IMR-90 (cell line): ENCODE measurements at regions not wholly inside any gene's neighbourhood (a gene's known extent, or its start where the extent isn't known, plus 50 kb on each side); places are given as distances from the start of the nearest gene placed in this dataset.

Experiments used
- ATAC-seq: fragments of 200-7000 bp; cut with Tn5 transposase; 2 replicates; pipeline ENCODE4 v1.9.1; 2020; ENCODE audit warnings: low read depth, mild to moderate bottlenecking, moderate library complexity
- BruUV-seq: library from RNA; stranded (reverse); fragments of 400-500 nt; replicated peaks from 2 replicates; lab custom pipeline; 2021; lab: Mats Ljungman, UMichigan
- CTCF ChIA-PET: fragments of 300-600 bp; formaldehyde crosslinking; extraction: SDS; loops from one replicate; lab custom pipeline; 2021; ENCODE audit warnings: antibody characterized with exemption; lab: Yijun Ruan, JAX
- POLR2A ChIA-PET: fragments of 300-600 bp; sonication (Branson Sonifier 250); formaldehyde crosslinking; loops from one replicate; lab custom pipeline; 2022; ENCODE audit warnings: antibody characterized with exemption; ENCODE audit not compliant: unreplicated experiment; lab: Charles Lee
- DNase-seq: peaks from one replicate; pipeline ENCODE4 v3.0.0; 2013
- H2AFZ ChIP-seq: replicated peaks from 2 replicates; pipeline ENCODE3; 2013; ENCODE audit warnings: low read length, mild to moderate bottlenecking; ENCODE audit not compliant: poor library complexity
- H2AK5ac ChIP-seq: 2 replicates; pipeline ENCODE4 v1.6.1; 2013; ENCODE audit warnings: low read depth, low read length, inconsistent platforms
- H2AK9ac ChIP-seq: replicated peaks from 2 replicates; pipeline ENCODE3; 2013; ENCODE audit warnings: mild to moderate bottlenecking, low read depth, low read length, moderate library complexity; ENCODE audit not compliant: poor library complexity
- H2BK120ac ChIP-seq: 2 replicates; pipeline ENCODE4 v1.6.1; 2013; ENCODE audit warnings: low read depth, low read length, inconsistent platforms
- H2BK15ac ChIP-seq: 3 replicates; pipeline ENCODE4 v1.6.1; 2013; ENCODE audit warnings: low read depth, low read length, inconsistent platforms
- H2BK20ac ChIP-seq: 2 replicates; pipeline ENCODE4 v1.6.1; 2013; ENCODE audit warnings: low read depth, mild to moderate bottlenecking, inconsistent platforms, low read length, moderate library complexity
- H2BK5ac ChIP-seq: 2 replicates; pipeline ENCODE4 v1.6.1; 2013; ENCODE audit warnings: mild to moderate bottlenecking, low read depth, low read length, inconsistent platforms; ENCODE audit not compliant: poor library complexity, severe bottlenecking
- H3K14ac ChIP-seq: replicated peaks from 2 replicates; pipeline ENCODE4 v1.6.1; 2013; ENCODE audit warnings: low read depth, low read length, inconsistent platforms
- H3K18ac ChIP-seq: 2 replicates; pipeline ENCODE4 v1.6.1; 2013; ENCODE audit warnings: low read depth, low read length, control low read depth
- H3K23ac ChIP-seq: 2 replicates; pipeline ENCODE4 v1.6.1; 2013; ENCODE audit warnings: low read depth, low read length, inconsistent platforms
- H3K27ac ChIP-seq: 2 replicates; pipeline ENCODE4 v1.5.1; 2013; ENCODE audit warnings: mild to moderate bottlenecking, control low read depth, low read length; ENCODE audit not compliant: insufficient read depth
- H3K27me3 ChIP-seq: 2 replicates; pipeline ENCODE4 v1.6.1; 2013; ENCODE audit warnings: low read length; ENCODE audit not compliant: control insufficient read depth, insufficient read depth
- H3K36me3 ChIP-seq: 2 replicates; pipeline ENCODE4 v1.6.1; 2013; ENCODE audit warnings: low read length, mixed read lengths; ENCODE audit not compliant: control insufficient read depth, insufficient read depth
- H3K4ac ChIP-seq: 2 replicates; pipeline ENCODE4 v1.6.1; 2013; ENCODE audit warnings: low read depth, low read length, inconsistent platforms
- H3K4me1 ChIP-seq: 2 replicates; pipeline ENCODE4 v1.6.1; 2013; ENCODE audit warnings: low read length, mixed read lengths; ENCODE audit not compliant: control insufficient read depth, insufficient read depth
- H3K4me2 ChIP-seq: 2 replicates; pipeline ENCODE4 v1.6.1; 2013; ENCODE audit warnings: low read depth, mild to moderate bottlenecking, control low read depth, low read length, moderate library complexity
- H3K4me3 ChIP-seq: 2 replicates; pipeline ENCODE4 v1.5.1; 2013; ENCODE audit warnings: low read depth, mild to moderate bottlenecking, control low read depth, low read length, moderate library complexity; ENCODE audit not compliant: insufficient read depth
- H3K56ac ChIP-seq: 2 replicates; pipeline ENCODE4 v1.6.1; 2013; ENCODE audit warnings: low read length, inconsistent platforms; ENCODE audit not compliant: insufficient read depth; ENCODE audit errors: extremely low read depth
- H3K79me1 ChIP-seq, 2 experiments: 2 replicates each; pipeline ENCODE4 v1.6.1; 2013; ENCODE audit warnings: low read length in 2 of 2, inconsistent platforms in 1 of 2, low read depth in 1 of 2
- H3K9ac ChIP-seq: 2 replicates; pipeline ENCODE4 v1.6.1; 2013; ENCODE audit warnings: low read depth, low read length, control low read depth
- H3K9me1 ChIP-seq: 2 replicates; pipeline ENCODE4 v1.6.1; 2013; ENCODE audit warnings: low read length, inconsistent platforms; ENCODE audit not compliant: insufficient read depth
- H3K9me3 ChIP-seq: 2 replicates; pipeline ENCODE4 v1.6.1; 2013; ENCODE audit warnings: low read length; ENCODE audit not compliant: control insufficient read depth, insufficient read depth
- H4K20me1 ChIP-seq: 2 replicates; pipeline ENCODE4 v1.6.1; 2013; ENCODE audit warnings: low read length, inconsistent platforms; ENCODE audit not compliant: insufficient read depth
- H4K5ac ChIP-seq: 2 replicates; pipeline ENCODE4 v1.6.1; 2013; ENCODE audit warnings: mild to moderate bottlenecking, low read depth, low read length, control low read depth
- H4K8ac ChIP-seq, 2 experiments: 2 replicates each; pipeline ENCODE4 v1.6.1; 2013; ENCODE audit warnings: low read depth in 2 of 2, low read length in 2 of 2, control low read depth in 1 of 2, inconsistent platforms in 1 of 2
- H4K91ac ChIP-seq: 2 replicates; pipeline ENCODE4 v1.6.1; 2013; ENCODE audit warnings: low read depth, low read length, inconsistent platforms; ENCODE audit not compliant: insufficient read depth
- BHLHE40 ChIP-seq: fragments of 150-350 bp; IDR thresholded peaks from 2 replicates; pipeline ENCODE4 v1.6.1; 2016; ENCODE audit warnings: mild to moderate bottlenecking, low read depth, low read length
- CTCF ChIP-seq: conservative IDR thresholded peaks from 2 replicates; pipeline ENCODE4 v1.5.1; 2012; ENCODE audit warnings: mild to moderate bottlenecking, low read depth, low read length, improper control_type of control experiment
- FOS ChIP-seq: fragments of 150-350 bp; IDR thresholded peaks from 2 replicates; pipeline ENCODE4 v1.6.1; 2016; ENCODE audit warnings: low read depth, low read length
- MAFK ChIP-seq: IDR thresholded peaks from 2 replicates; pipeline ENCODE4 v1.6.1; 2012; ENCODE audit warnings: low read depth, low read length, improper control_type of control experiment
- MAZ ChIP-seq: IDR thresholded peaks from 2 replicates; pipeline ENCODE4 v1.6.1; 2012; ENCODE audit warnings: low read depth, mild to moderate bottlenecking, low read length, improper control_type of control experiment, moderate library complexity, borderline replicate concordance
- RAD21 ChIP-seq: IDR thresholded peaks from 2 replicates; pipeline ENCODE4 v1.6.1; 2012; ENCODE audit warnings: low read length, improper control_type of control experiment
- RCOR1 ChIP-seq: IDR thresholded peaks from 2 replicates; pipeline ENCODE4 v1.6.1; 2012; ENCODE audit warnings: mild to moderate bottlenecking, low read length, improper control_type of control experiment; ENCODE audit not compliant: insufficient replicate concordance
- RFX5 ChIP-seq: IDR thresholded peaks from 2 replicates; pipeline ENCODE4 v1.8.0; 2012; ENCODE audit warnings: low read depth, mild to moderate bottlenecking, low read length, moderate library complexity
- SMC3 ChIP-seq: fragments of 150-350 bp; IDR thresholded peaks from 2 replicates; pipeline ENCODE4 v1.6.1; 2016; ENCODE audit warnings: low read depth, mild to moderate bottlenecking, antibody characterized with exemption, low read length, moderate library complexity
- USF2 ChIP-seq: fragments of 150-350 bp; IDR thresholded peaks from 2 replicates; pipeline ENCODE4 v1.6.1; 2017; ENCODE audit warnings: mild to moderate bottlenecking, antibody characterized with exemption, low read length, low read depth
- WGBS, 2 experiments: methylation state at CpG; one replicate each; pipeline versions ENCODE4 v1.1.5 to v1.1.7; 2013; ENCODE audit warnings: missing lambda C conversion rate in 2 of 2; ENCODE audit not compliant: insufficient read length in 1 of 2; ENCODE audit errors: extremely low coverage in 2 of 2; 5-methylcytosine and 5-hydroxymethylcytosine counted together
- dilution Hi-C: fragments of 300-500 bp; cut with HindIII; formaldehyde crosslinking; loops from one replicate; pipeline ENCODE4 v1.14.3; 2018; ENCODE audit warnings: low sequenced_read_pairs; ENCODE audit not compliant: unreplicated experiment
- in situ Hi-C: fragments of 300-500 bp; cut with MboI; formaldehyde crosslinking; loops from 3 replicates; pipeline ENCODE4 v1.14.3; 2019; ENCODE audit warnings: low sequenced_read_pairs, inconsistent platforms, mixed read lengths
- intact Hi-C: fragments of 100-400 bp; cut with micrococcal nuclease; formaldehyde crosslinking; loops from 2 replicates; pipeline ENCODE4 v1.10.0; 2022

- DNase-seq (no peak), ATAC-seq (no peak)
- Histone ChIP-seq H3K23ac (no peak overlapping the region), H4K8ac (no peak overlapping the region), H2BK15ac (no peak overlapping the region), H3K79me1 (no peaks in the 10 kb centered on the region), H4K5ac (no peak overlapping the region), H3K18ac (no peak overlapping the region), H3K4me2 (no peak overlapping the region), H2AFZ (no peak overlapping the region), H3K9me1 (no peaks in the 10 kb centered on the region), H3K4me3 (no peak overlapping the region), H2BK5ac (no peak overlapping the region), H2AK9ac (no peak overlapping the region), H3K27me3 (no peaks in the 10 kb centered on the region), H4K91ac (no peak overlapping the region), H3K36me3 (no peaks in the 10 kb centered on the region), H3K14ac (no peak overlapping the region), H3K9ac (no peak overlapping the region), H2BK20ac (no peak overlapping the region), H3K56ac (no peak overlapping the region), H2AK5ac (no peak overlapping the region), H4K20me1 (no peaks in the 10 kb centered on the region), H2BK120ac (no peak overlapping the region), H3K4ac (no peak overlapping the region), H3K27ac (no peak overlapping the region), H3K9me3 (no peaks in the 10 kb centered on the region), H3K4me1 (no peaks in the 10 kb centered on the region)
- ChIA-PET CTCF (no interaction called here), POLR2A (no interaction called here)
- no TSS peak for BruUV-seq
- intact Hi-C loops, result no loop called here
- in situ Hi-C loops, result no loop called here
- no CpG with 5 or more reads among the region's 1 CpG for WGBS, 2 experiments
- no peak for TF ChIP-seq USF2
- TF ChIP-seq SMC3, result no peak
- no peak for TF ChIP-seq CTCF
- no peak for TF ChIP-seq BHLHE40
- TF ChIP-seq RFX5, result no peak
- TF ChIP-seq MAFK, result no peak
- TF ChIP-seq RCOR1, result no peak
- no peak for TF ChIP-seq RAD21
- TF ChIP-seq FOS, result no peak
- TF ChIP-seq MAZ, result no peak
- dilution Hi-C loops, result no loop called here
Measured at GRCh38 chr5:30572279-30572678, 621.2 kb upstream of the CDH6 start.
